GM23338 (cell line): ENCODE measurements at regions not wholly inside any gene's neighbourhood (a gene's known extent, or its start where the extent isn't known, plus 50 kb on each side); places are given as distances from the start of the nearest gene placed in this dataset.

Experiments used
- ATAC-seq: fragments of 200-7000 bp; cut with Tn5 transposase; 3 replicates; pipeline ENCODE4 v1.9.1; 2020
- DNase-seq: peaks from one replicate; pipeline ENCODE4 v3.0.0-alpha.2; 2015; ENCODE audit warnings: low spot score
- H2AFZ ChIP-seq: fragments of 200-600 bp; sonication (generic); 2 replicates; pipeline ENCODE4 v1.8.0; 2016; ENCODE audit warnings: antibody characterized with exemption, mild to moderate bottlenecking, moderate library complexity
- H3F3A ChIP-seq: fragments of 200-600 bp; sonication (generic); replicated peaks from 2 replicates; pipeline ENCODE4 v1.8.0; 2017; ENCODE audit warnings: antibody characterized with exemption, mixed run types, low read depth
- H3K27ac ChIP-seq: fragments of 200-600 bp; sonication (generic); 2 replicates; pipeline ENCODE4 v1.6.1; 2016; ENCODE audit warnings: low read depth
- H3K27me3 ChIP-seq: fragments of 200-600 bp; sonication (generic); 2 replicates; pipeline ENCODE4 v1.8.0; 2016; ENCODE audit warnings: mild to moderate bottlenecking, mixed run types, moderate library complexity; ENCODE audit not compliant: insufficient read depth
- H3K36me3 ChIP-seq: fragments of 200-600 bp; sonication (generic); 2 replicates; pipeline ENCODE4 v1.8.0; 2016; ENCODE audit warnings: mild to moderate bottlenecking; ENCODE audit not compliant: insufficient read depth
- H3K4me1 ChIP-seq: fragments of 200-600 bp; sonication (generic); 2 replicates; pipeline ENCODE4 v1.8.0; 2016; ENCODE audit warnings: mild to moderate bottlenecking, moderate library complexity; ENCODE audit not compliant: insufficient read depth
- H3K4me2 ChIP-seq: fragments of 200-600 bp; sonication (generic); 2 replicates; pipeline ENCODE4 v1.7.1; 2017; ENCODE audit warnings: mixed run types
- H3K4me3 ChIP-seq: fragments of 200-600 bp; sonication (generic); 2 replicates; pipeline ENCODE4 v1.6.1; 2016; ENCODE audit warnings: mixed run types
- H3K79me2 ChIP-seq: fragments of 200-600 bp; sonication (generic); replicated peaks from 2 replicates; pipeline ENCODE4 v1.8.0; 2017; ENCODE audit warnings: mild to moderate bottlenecking; ENCODE audit not compliant: insufficient read depth
- H3K9me2 ChIP-seq: fragments of 200-600 bp; sonication (generic); 2 replicates; pipeline ENCODE4 v1.8.0; 2017; ENCODE audit not compliant: insufficient read depth
- H4K20me1 ChIP-seq: fragments of 200-600 bp; sonication (generic); replicated peaks from 2 replicates; pipeline ENCODE4 v1.8.0; 2017; ENCODE audit warnings: mild to moderate bottlenecking; ENCODE audit not compliant: insufficient read depth
- H3K27ac Mint-ChIP-seq: 2 replicates; pipeline ENCODE4 v1.8.0; 2020; ENCODE audit warnings: inconsistent platforms, mild to moderate bottlenecking, moderate library complexity, mixed read lengths
- H3K27me3 Mint-ChIP-seq: 3 replicates; pipeline ENCODE4 v1.8.0; 2022; ENCODE audit warnings: low read depth, mild to moderate bottlenecking, moderate library complexity, mixed read lengths, inconsistent platforms; ENCODE audit not compliant: insufficient read depth, poor library complexity
- H3K36me3 Mint-ChIP-seq: 3 replicates; pipeline ENCODE4 v1.8.0; 2021; ENCODE audit warnings: low read depth, mild to moderate bottlenecking, inconsistent platforms, moderate library complexity, mixed read lengths
- H3K4me1 Mint-ChIP-seq: 3 replicates; pipeline ENCODE4 v1.8.0; 2020; ENCODE audit warnings: mild to moderate bottlenecking, inconsistent platforms, mixed read lengths
- H3K4me3 Mint-ChIP-seq: 3 replicates; pipeline ENCODE4 v1.8.0; 2021; ENCODE audit warnings: moderate library complexity, mild to moderate bottlenecking, inconsistent platforms, mixed read lengths
- H3K9me3 Mint-ChIP-seq: 3 replicates; pipeline ENCODE4 v1.8.0; 2020; ENCODE audit warnings: moderate library complexity, mild to moderate bottlenecking, inconsistent platforms, mixed read lengths
- CREB1 ChIP-seq: fragments of 250-450 bp; sonication (Bioruptor Pico); IDR thresholded peaks from 2 replicates; pipeline ENCODE4 v1.5.0; 2020; ENCODE audit warnings: low read depth, mild to moderate bottlenecking, moderate library complexity
- CTCF ChIP-seq, 2 experiments: fragments of 200-600 bp in 1 of 2; sonication (generic) in 1 of 2; conservative IDR thresholded peaks; 2 replicates each; pipeline versions ENCODE4 v1.5.1 to v1.6.1; 2016 to 2017; ENCODE audit warnings: antibody characterized with exemption in 2 of 2, low read depth in 2 of 2, mild to moderate bottlenecking in 2 of 2, moderate library complexity in 1 of 2
- EZH2 ChIP-seq: fragments of 200-600 bp; sonication (generic); IDR thresholded peaks from one replicate; pipeline ENCODE4 v1.8.0; 2017; ENCODE audit warnings: antibody characterized with exemption, mild to moderate bottlenecking, low read depth; ENCODE audit not compliant: unreplicated experiment
- EZH2phosphoT487 ChIP-seq: fragments of 200-600 bp; sonication (generic); IDR thresholded peaks from one replicate; pipeline ENCODE4 v1.8.1; 2018; ENCODE audit warnings: antibody characterized with exemption; ENCODE audit not compliant: unreplicated experiment
- JUNB ChIP-seq: IDR thresholded peaks from one replicate; pipeline ENCODE4 v1.6.1; 2016; ENCODE audit warnings: antibody characterized with exemption; ENCODE audit not compliant: unreplicated experiment
- REST ChIP-seq: IDR thresholded peaks from one replicate; pipeline ENCODE4 v1.6.1; 2018; ENCODE audit warnings: antibody characterized with exemption; ENCODE audit not compliant: unreplicated experiment
- STAT1 ChIP-seq: IDR thresholded peaks from one replicate; pipeline ENCODE4 v1.6.1; 2016; ENCODE audit warnings: antibody characterized with exemption; ENCODE audit not compliant: unreplicated experiment
- ZNF331 ChIP-seq: fragments of 250-450 bp; sonication (Bioruptor Pico); IDR thresholded peaks from 2 replicates; pipeline ENCODE4 v1.5.0; 2020; ENCODE audit warnings: low read depth, mild to moderate bottlenecking, moderate library complexity
- ZNF462 ChIP-seq: fragments of 250-450 bp; sonication (Bioruptor Pico); IDR thresholded peaks from 2 replicates; pipeline ENCODE4 v1.5.0; 2020; ENCODE audit warnings: mild to moderate bottlenecking, moderate library complexity

- TF ChIP-seq ZNF331 (no peak), EZH2phosphoT487 (no peak), STAT1 (no peak), CTCF (conservative IDR thresholded peaks at IDR 0.05; ENCODE audit: low read depth in 2 of 2) (no peak), EZH2 (no peak)
These were observed 523.7 kb upstream of the FOXG1 start (continued) for GRCh38 chr14:28242895-28243294.

- no peak overlapping the region for H3K4me2 ChIP-seq
- TF ChIP-seq EZH2 = no peak
- peak; percentile 72 for TF ChIP-seq REST
- Mint-ChIP-seq H3K4me1 (no peaks in the 10 kb centered on the region), H3K36me3 (peaks cover 9% of the 10 kb centered on the region; the same call in 2 of the 3 replicates), H3K27me3 (no peaks in the 10 kb centered on the region), H3K27ac (no peak overlapping the region), H3K9me3 (peaks cover 24% of the 10 kb centered on the region), H3K4me3 (no peak overlapping the region)
- no peaks in the 10 kb centered on the region for H3K36me3 ChIP-seq
- no peak overlapping the region for H2AFZ ChIP-seq
- H3K4me3 ChIP-seq = no peak overlapping the region
- no peaks in the 10 kb centered on the region for H3K4me1 ChIP-seq
- no peaks in the 10 kb centered on the region for H3K79me2 ChIP-seq
- H3F3A ChIP-seq = no peaks in the 10 kb centered on the region
- no peaks in the 10 kb centered on the region for H4K20me1 ChIP-seq
- H3K27ac ChIP-seq = no peak overlapping the region
- peak; percentile 44; the same call in 2 of the 3 replicates for ATAC-seq
- H3K27me3 ChIP-seq = no peaks in the 10 kb centered on the region
- peaks cover 3% of the 10 kb centered on the region; the same call in 1 of the 2 replicates for H3K9me2 ChIP-seq
- DNase-seq = peak; percentile 30
These were observed 523.0 kb upstream of the FOXG1 start for GRCh38 chr14:28243600-28243999.

- H3K9me3 Mint-ChIP-seq = peaks cover 19% of the 10 kb centered on the region
- no peaks in the 10 kb centered on the region for H4K20me1 ChIP-seq
- no peaks in the 10 kb centered on the region for H3K36me3 ChIP-seq
- no peak overlapping the region for H3K27ac Mint-ChIP-seq
- no peaks in the 10 kb centered on the region for H3K4me1 Mint-ChIP-seq
- DNase-seq (no peak), ATAC-seq (no peak)
- no peak overlapping the region for H3K27ac ChIP-seq
- H3K27me3 ChIP-seq = no peaks in the 10 kb centered on the region
- no peaks in the 10 kb centered on the region for H3K4me1 ChIP-seq
- no peaks in the 10 kb centered on the region for H3K27me3 Mint-ChIP-seq
- H2AFZ ChIP-seq = no peak overlapping the region
- H3K36me3 Mint-ChIP-seq = no peaks in the 10 kb centered on the region
- no peaks in the 10 kb centered on the region for H3F3A ChIP-seq
- no peaks in the 10 kb centered on the region for H3K79me2 ChIP-seq
- peaks cover 5% of the 10 kb centered on the region; the same call in 1 of the 2 replicates for H3K9me2 ChIP-seq
- no peak overlapping the region for H3K4me3 Mint-ChIP-seq
- no peak overlapping the region for H3K4me2 ChIP-seq
- no peak overlapping the region for H3K4me3 ChIP-seq
- TF ChIP-seq STAT1 = no peak
- TF ChIP-seq JUNB = no peak
- TF ChIP-seq ZNF462 (CRISPR knock-in tag) = no peak
- no peak for TF ChIP-seq CREB1
- TF ChIP-seq ZNF331 = no peak
These were observed 521.4 kb upstream of the FOXG1 start for GRCh38 chr14:28245216-28245615.
